K562 (cell line): ENCODE measurements at regions not wholly inside any gene's neighbourhood (a gene's known extent, or its start where the extent isn't known, plus 50 kb on each side); places are given as distances from the start of the nearest gene placed in this dataset.

Experiments used
- CBFB ChIP-seq: sonication (generic); formaldehyde crosslinking; IDR thresholded peaks from 2 replicates; pipeline ENCODE4 v1.4.0; 2020; ENCODE audit warnings: mild to moderate bottlenecking, missing genetic modification reagents
- EWSR1 ChIP-seq: fragments of 450-650 bp; IDR thresholded peaks from 2 replicates; pipeline ENCODE4 v1.6.1; 2018; ENCODE audit warnings: borderline replicate concordance, mild to moderate bottlenecking, low read depth, moderate library complexity; ENCODE audit not compliant: partially characterized antibody
- EZH2 ChIP-seq: IDR thresholded peaks from 2 replicates; pipeline ENCODE4 v1.6.1; 2012; ENCODE audit warnings: low read depth, mild to moderate bottlenecking, inconsistent platforms, low read length, borderline replicate concordance
- NCOA2 ChIP-seq, 2 experiments: fragments of 450-650 bp; IDR thresholded peaks; 2 replicates each; pipeline ENCODE4 v1.6.1; 2018; ENCODE audit warnings: mild to moderate bottlenecking in 2 of 2, moderate library complexity in 1 of 2; ENCODE audit not compliant: partially characterized antibody in 2 of 2
- PHF21A ChIP-seq: fragments of 450-650 bp; IDR thresholded peaks from 2 replicates; pipeline ENCODE4 v1.6.1; 2017; ENCODE audit warnings: low read depth, borderline replicate concordance
- PHF8 ChIP-seq: fragments of 200-600 bp; sonication (generic); IDR thresholded peaks from 2 replicates; pipeline ENCODE4 v1.6.1; 2012; ENCODE audit warnings: mixed run types, mild to moderate bottlenecking, inconsistent platforms, low read length, moderate library complexity, borderline replicate concordance
- YBX1 ChIP-seq: fragments of 450-650 bp; IDR thresholded peaks from 2 replicates; pipeline ENCODE4 v1.7.1; 2016; ENCODE audit warnings: mild to moderate bottlenecking
- ZNF165 ChIP-seq: fragments of 250-450 bp; sonication (Bioruptor Pico); IDR thresholded peaks from 2 replicates; pipeline ENCODE4 v1.4.0; 2020; ENCODE audit warnings: borderline replicate concordance
- ZNF644 ChIP-seq: fragments of 200-800 bp; sonication (Bioruptor generic); IDR thresholded peaks from 2 replicates; pipeline ENCODE4 v1.6.1; 2016; ENCODE audit warnings: low read depth, missing genetic modification characterization, missing compliant biosample characterization
- ZNF830 ChIP-seq: fragments of 250-450 bp; sonication (Bioruptor Pico); IDR thresholded peaks from 2 replicates; pipeline ENCODE4 v1.5.0; 2021; ENCODE audit warnings: mild to moderate bottlenecking
- TF ChIP-seq, protein P1 (sequence below), 3 experiments: IDR thresholded peaks in 2 of 3; conservative IDR thresholded peaks in 1 of 3; 2 replicates each; pipeline ENCODE4 v1.5.1; 2011 to 2012; ENCODE audit warnings: low read length in 3 of 3, mild to moderate bottlenecking in 3 of 3, control low read depth in 2 of 3, improper control_type of control experiment in 1 of 3, inconsistent platforms in 1 of 3, low read depth in 1 of 3, mixed read lengths in 1 of 3, moderate library complexity in 1 of 3; ENCODE audit not compliant: insufficient read depth in 2 of 3

DNA sequence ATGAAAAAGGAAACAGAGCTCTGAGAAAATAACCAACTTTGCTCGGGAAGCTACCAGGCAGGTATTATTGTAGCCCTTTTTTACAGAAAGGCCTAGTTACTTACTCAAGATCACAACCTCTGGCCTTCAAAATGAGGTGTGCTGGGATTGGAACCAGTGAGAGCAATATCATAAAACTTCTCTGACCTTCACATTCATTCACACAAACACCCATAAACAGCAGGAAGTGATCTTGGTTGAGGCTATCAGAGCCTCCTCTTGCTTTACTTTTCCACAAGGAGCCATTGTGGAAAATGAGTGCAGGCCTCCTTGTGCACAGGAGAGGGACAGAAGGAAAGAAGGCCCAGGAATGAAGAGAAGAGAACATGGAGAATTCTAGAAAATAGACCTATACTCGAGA lies 204.5 kb upstream of the NPVF start:
- TF ChIP-seq PHF8 (no peak), NCOA2 (IDR thresholded peaks at IDR 0.05; ENCODE audit: partially characterized antibody in 2 of 2) (no peak), PHF21A (no peak), YBX1 (no peak), EZH2 (no peak), ZNF644 (tag) (no peak), CBFB (CRISPR knock-in tag) (no peak), EWSR1 (no peak), ZNF165 (CRISPR knock-in tag) (no peak), ZNF830 (CRISPR knock-in tag) (no peak)
- TF ChIP-seq, protein P1, sequence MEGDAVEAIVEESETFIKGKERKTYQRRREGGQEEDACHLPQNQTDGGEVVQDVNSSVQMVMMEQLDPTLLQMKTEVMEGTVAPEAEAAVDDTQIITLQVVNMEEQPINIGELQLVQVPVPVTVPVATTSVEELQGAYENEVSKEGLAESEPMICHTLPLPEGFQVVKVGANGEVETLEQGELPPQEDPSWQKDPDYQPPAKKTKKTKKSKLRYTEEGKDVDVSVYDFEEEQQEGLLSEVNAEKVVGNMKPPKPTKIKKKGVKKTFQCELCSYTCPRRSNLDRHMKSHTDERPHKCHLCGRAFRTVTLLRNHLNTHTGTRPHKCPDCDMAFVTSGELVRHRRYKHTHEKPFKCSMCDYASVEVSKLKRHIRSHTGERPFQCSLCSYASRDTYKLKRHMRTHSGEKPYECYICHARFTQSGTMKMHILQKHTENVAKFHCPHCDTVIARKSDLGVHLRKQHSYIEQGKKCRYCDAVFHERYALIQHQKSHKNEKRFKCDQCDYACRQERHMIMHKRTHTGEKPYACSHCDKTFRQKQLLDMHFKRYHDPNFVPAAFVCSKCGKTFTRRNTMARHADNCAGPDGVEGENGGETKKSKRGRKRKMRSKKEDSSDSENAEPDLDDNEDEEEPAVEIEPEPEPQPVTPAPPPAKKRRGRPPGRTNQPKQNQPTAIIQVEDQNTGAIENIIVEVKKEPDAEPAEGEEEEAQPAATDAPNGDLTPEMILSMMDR (IDR thresholded peaks at IDR 0.05 in 2 of 3, conservative IDR thresholded peaks at IDR 0.05 in 1 of 3; ENCODE audit: insufficient read depth in 2 of 3, low read depth in 1 of 3, low read length in 3 of 3), result no peak
